ENCODE measurements at regions not wholly inside any gene's neighbourhood (a gene's known extent, or its start where the extent isn't known, plus 50 kb on each side); places are given as distances from the start of the nearest gene placed in this dataset.

- Histone ChIP-seq H2AFZ (no peak overlapping the region), H3K79me2 (ENCODE audit: insufficient read depth) (no peaks in the 10 kb centered on the region), H3K27ac (no peak overlapping the region), H3K9me2 (ENCODE audit: insufficient read depth) (no peaks in the 10 kb centered on the region), H3K9me3 (ENCODE audit: low read depth) (no peaks in the 10 kb centered on the region), H3K4me3 (no peak overlapping the region), H4K20me1 (ENCODE audit: insufficient read depth) (no peaks in the 10 kb centered on the region), H3F3A (ENCODE audit: insufficient read depth) (no peaks in the 10 kb centered on the region), H3K4me1 (ENCODE audit: insufficient read depth) (no peaks in the 10 kb centered on the region), H3K4me2 (ENCODE audit: unreplicated experiment) (no peak overlapping the region), H3K36me3 (ENCODE audit: low read depth) (no peaks in the 10 kb centered on the region), H3K9ac (no peak overlapping the region), H3K27me3 (replicated peaks; ENCODE audit: insufficient read depth) (peaks cover 30% of the 10 kb centered on the region)
- TF ChIP-seq EZH2 (IDR thresholded peaks at IDR 0.05; ENCODE audit: insufficient read depth, poor library complexity, severe bottlenecking) (no peak), EZH2phosphoT487 (IDR thresholded peaks at IDR 0.05; ENCODE audit: insufficient read depth, low read depth) (no peak)
- WGBS, 2 experiments (ENCODE audit: low coverage in 1 of 2, low lambda C conversion rate in 2 of 2, missing lambda C conversion rate in 2 of 2) = 21 to 25% methylated on average over 7 of the region's 7 CpGs
- DNase-seq = no peak
- in situ Hi-C loops (cut with MboI) = no loop called here
Observed at GRCh38 chr17:79320331-79320730, 245.7 kb downstream of the ENGASE start.

GRCh38 chr17:79317916-79318315, 243.3 kb downstream of the ENGASE start:
- 42 to 43% methylated on average over 5 of the region's 5 CpGs for WGBS, 2 experiments (ENCODE audit: low coverage in 1 of 2, low lambda C conversion rate in 2 of 2, missing lambda C conversion rate in 2 of 2)

GRCh38 chr17:79316805-79317204, 242.2 kb downstream of the ENGASE start:
- in situ Hi-C loops (cut with MboI) = no loop called here
- Histone ChIP-seq H3F3A (ENCODE audit: insufficient read depth) (no peaks in the 10 kb centered on the region), H3K9me2 (ENCODE audit: insufficient read depth) (no peaks in the 10 kb centered on the region), H3K4me1 (ENCODE audit: insufficient read depth) (no peaks in the 10 kb centered on the region), H3K4me2 (ENCODE audit: unreplicated experiment) (no peak overlapping the region), H3K9ac (no peak overlapping the region), H3K27me3 (replicated peaks; ENCODE audit: insufficient read depth) (peaks cover 35% of the 10 kb centered on the region), H2AFZ (no peak overlapping the region), H3K36me3 (ENCODE audit: low read depth) (no peaks in the 10 kb centered on the region), H3K4me3 (no peak overlapping the region), H3K9me3 (ENCODE audit: low read depth) (no peaks in the 10 kb centered on the region), H3K27ac (no peak overlapping the region), H3K79me2 (ENCODE audit: insufficient read depth) (no peaks in the 10 kb centered on the region), H4K20me1 (ENCODE audit: insufficient read depth) (no peaks in the 10 kb centered on the region)
- DNase-seq = no peak
- TF ChIP-seq EZH2 (IDR thresholded peaks at IDR 0.05; ENCODE audit: insufficient read depth, poor library complexity, severe bottlenecking) = no peak
- no peak for TF ChIP-seq EZH2phosphoT487 (IDR thresholded peaks at IDR 0.05; ENCODE audit: insufficient read depth, low read depth)
- 31 to 48% methylated on average over 6 of the region's 6 CpGs for WGBS, 2 experiments (ENCODE audit: low coverage in 1 of 2, low lambda C conversion rate in 2 of 2, missing lambda C conversion rate in 2 of 2)

More at GRCh38 chr17:79317916-79318315, 243.3 kb downstream of the ENGASE start:
- H3F3A ChIP-seq (ENCODE audit: insufficient read depth) = no peaks in the 10 kb centered on the region
- no peak for DNase-seq
- H3K4me3 ChIP-seq = no peak overlapping the region
- no peaks in the 10 kb centered on the region for H4K20me1 ChIP-seq (ENCODE audit: insufficient read depth)
- H3K9me3 ChIP-seq (ENCODE audit: low read depth) = no peaks in the 10 kb centered on the region
- no peak for TF ChIP-seq EZH2phosphoT487 (IDR thresholded peaks at IDR 0.05; ENCODE audit: insufficient read depth, low read depth)
- TF ChIP-seq EZH2 (IDR thresholded peaks at IDR 0.05; ENCODE audit: insufficient read depth, poor library complexity, severe bottlenecking) = no peak
- no peak overlapping the region for H3K4me2 ChIP-seq (ENCODE audit: unreplicated experiment)
- H3K9ac ChIP-seq = no peak overlapping the region
- no peaks in the 10 kb centered on the region for H3K4me1 ChIP-seq (ENCODE audit: insufficient read depth)
- H2AFZ ChIP-seq = no peak overlapping the region
- H3K79me2 ChIP-seq (ENCODE audit: insufficient read depth) = no peaks in the 10 kb centered on the region
- H3K27ac ChIP-seq = no peak overlapping the region
- peaks cover 35% of the 10 kb centered on the region for H3K27me3 ChIP-seq (replicated peaks; ENCODE audit: insufficient read depth)
- H3K36me3 ChIP-seq (ENCODE audit: low read depth) = no peaks in the 10 kb centered on the region
- no peaks in the 10 kb centered on the region for H3K9me2 ChIP-seq (ENCODE audit: insufficient read depth)
- in situ Hi-C loops (cut with MboI) = no loop called here

- 6 to 8% methylated on average over 29 to 30 of the region's 30 CpGs for WGBS, 2 experiments (ENCODE audit: low coverage in 1 of 2, low lambda C conversion rate in 2 of 2, missing lambda C conversion rate in 2 of 2)
- Histone ChIP-seq H3K27me3 (replicated peaks; ENCODE audit: insufficient read depth) (peaks cover 39% of the 10 kb centered on the region), H3K4me3 (no peak overlapping the region), H4K20me1 (ENCODE audit: insufficient read depth) (no peaks in the 10 kb centered on the region), H3K27ac (no peak overlapping the region), H3K36me3 (ENCODE audit: low read depth) (no peaks in the 10 kb centered on the region), H3K9me2 (ENCODE audit: insufficient read depth) (no peaks in the 10 kb centered on the region), H3K79me2 (ENCODE audit: insufficient read depth) (no peaks in the 10 kb centered on the region), H3K4me1 (ENCODE audit: insufficient read depth) (no peaks in the 10 kb centered on the region), H3K4me2 (ENCODE audit: unreplicated experiment) (no peak overlapping the region), H3F3A (ENCODE audit: insufficient read depth) (no peaks in the 10 kb centered on the region), H3K9me3 (ENCODE audit: low read depth) (no peaks in the 10 kb centered on the region), H2AFZ (no peak overlapping the region), H3K9ac (no peak overlapping the region)
- no peak for DNase-seq
- in situ Hi-C loops (cut with MboI) = no loop called here
- TF ChIP-seq EZH2 (IDR thresholded peaks at IDR 0.05; ENCODE audit: insufficient read depth, poor library complexity, severe bottlenecking) (no peak), EZH2phosphoT487 (IDR thresholded peaks at IDR 0.05; ENCODE audit: insufficient read depth, low read depth) (no peak)
Observed at GRCh38 chr17:79315358-79316105, 240.9 kb downstream of the ENGASE start.

All from GM23248 (cell line).